Lung (tissue), 11 donors: ENCODE measurements at regions not wholly inside any gene's neighbourhood (a gene's known extent, or its start where the extent isn't known, plus 50 kb on each side); places are given as distances from the start of the nearest gene placed in this dataset.
A peak's percentile ranks its signal among the peaks of the same experiment; 100 is the strongest.

Experiments used
- ATAC-seq: fragments of 200-7000 bp; cut with Tn5 transposase; one replicate; pipeline ENCODE4 v1.9.1; 2020; ENCODE audit warnings: moderate number of reproducible peaks; ENCODE audit not compliant: insufficient read depth, low FRiP score
- DNase-seq, 3 donors: peaks; one replicate each; pipeline ENCODE4 v3.0.0-alpha.2; 2013 to 2017
- H3K27ac ChIP-seq, 2 donors: one replicate each; pipeline ENCODE4 v1.5.1; 2013; ENCODE audit warnings: mild to moderate bottlenecking in 2 of 2, moderate library complexity in 2 of 2, control low read depth in 1 of 2, inconsistent platforms in 1 of 2, low read depth in 1 of 2, low read length in 1 of 2
- H3K27me3 ChIP-seq, 3 donors: one replicate each; pipeline ENCODE4 v1.5.1; 2013; ENCODE audit warnings: low read length in 2 of 3; ENCODE audit not compliant: control insufficient read depth in 3 of 3, insufficient read depth in 3 of 3
- H3K36me3 ChIP-seq, 4 donors: one replicate each; pipeline ENCODE4 v1.5.1; 2013; ENCODE audit warnings: low read length in 4 of 4, mild to moderate bottlenecking in 1 of 4, moderate library complexity in 1 of 4; ENCODE audit not compliant: control insufficient read depth in 4 of 4, insufficient read depth in 4 of 4
- H3K4me1 ChIP-seq, 5 donors: one replicate each; pipeline ENCODE4 v1.5.1; 2013; ENCODE audit warnings: low read length in 5 of 5, mild to moderate bottlenecking in 2 of 5, moderate library complexity in 1 of 5; ENCODE audit not compliant: control insufficient read depth in 5 of 5, insufficient read depth in 5 of 5
- H3K4me3 ChIP-seq: one replicate; pipeline ENCODE4 v1.5.1; 2013; ENCODE audit warnings: mild to moderate bottlenecking, control low read depth, moderate library complexity
- H3K9ac ChIP-seq, 2 donors: one replicate each; pipeline ENCODE4 v1.5.1; 2013; ENCODE audit warnings: low read length in 2 of 2, control low read depth in 1 of 2; ENCODE audit not compliant: insufficient read depth in 1 of 2
- H3K9me3 ChIP-seq, 4 donors: one replicate each; pipeline ENCODE4 v1.5.1; 2013; ENCODE audit warnings: low read length in 3 of 4, mild to moderate bottlenecking in 1 of 4, moderate library complexity in 1 of 4; ENCODE audit not compliant: control insufficient read depth in 4 of 4, insufficient read depth in 3 of 4
- WGBS, 2 donors: extraction: QIAGEN DNeasy Blood & Tissue Kit; methylation state at CpG; one replicate each; pipeline ENCODE4 v1.1.7; 2013; 5-methylcytosine and 5-hydroxymethylcytosine counted together
- TF ChIP-seq, protein P1 (sequence below): IDR thresholded peaks from 2 replicates; pipeline ENCODE4 v1.5.1; 2012; ENCODE audit warnings: mild to moderate bottlenecking; ENCODE audit errors: control extremely low read depth, extremely low read depth
- donor health status: control.
- donor health status: control.
- donor health status: Bipolar disorder and iron deficiency.
- donor health status: healthy.
- donor health status: DM: yes; HTN: yes; CAD: no.

- no peak overlapping the region for H3K4me3 ChIP-seq
- peaks cover 0 to 6% (median under 1%) of the 10 kb centered on the region in 5 donors for H3K4me1 ChIP-seq
- no peaks in the 10 kb centered on the region for H3K27me3 ChIP-seq
- ATAC-seq (no peak), DNase-seq (peak; percentile 15 to 72 (median 23))
- no peaks in the 10 kb centered on the region for H3K9me3 ChIP-seq
- WGBS, 2 donors = 29 to 70% methylated on average over 3 of the region's 3 CpGs
- no peak overlapping the region for H3K9ac ChIP-seq
- peaks cover 0 to 8% (median 1%) of the 10 kb centered on the region in 4 donors for H3K36me3 ChIP-seq
- no peak overlapping the region for H3K27ac ChIP-seq
- TF ChIP-seq, protein P1, sequence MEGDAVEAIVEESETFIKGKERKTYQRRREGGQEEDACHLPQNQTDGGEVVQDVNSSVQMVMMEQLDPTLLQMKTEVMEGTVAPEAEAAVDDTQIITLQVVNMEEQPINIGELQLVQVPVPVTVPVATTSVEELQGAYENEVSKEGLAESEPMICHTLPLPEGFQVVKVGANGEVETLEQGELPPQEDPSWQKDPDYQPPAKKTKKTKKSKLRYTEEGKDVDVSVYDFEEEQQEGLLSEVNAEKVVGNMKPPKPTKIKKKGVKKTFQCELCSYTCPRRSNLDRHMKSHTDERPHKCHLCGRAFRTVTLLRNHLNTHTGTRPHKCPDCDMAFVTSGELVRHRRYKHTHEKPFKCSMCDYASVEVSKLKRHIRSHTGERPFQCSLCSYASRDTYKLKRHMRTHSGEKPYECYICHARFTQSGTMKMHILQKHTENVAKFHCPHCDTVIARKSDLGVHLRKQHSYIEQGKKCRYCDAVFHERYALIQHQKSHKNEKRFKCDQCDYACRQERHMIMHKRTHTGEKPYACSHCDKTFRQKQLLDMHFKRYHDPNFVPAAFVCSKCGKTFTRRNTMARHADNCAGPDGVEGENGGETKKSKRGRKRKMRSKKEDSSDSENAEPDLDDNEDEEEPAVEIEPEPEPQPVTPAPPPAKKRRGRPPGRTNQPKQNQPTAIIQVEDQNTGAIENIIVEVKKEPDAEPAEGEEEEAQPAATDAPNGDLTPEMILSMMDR = no peak
These were observed 81.4 kb upstream of the GRK3 start for GRCh38 chr22:25482868-25483639.

DNA sequence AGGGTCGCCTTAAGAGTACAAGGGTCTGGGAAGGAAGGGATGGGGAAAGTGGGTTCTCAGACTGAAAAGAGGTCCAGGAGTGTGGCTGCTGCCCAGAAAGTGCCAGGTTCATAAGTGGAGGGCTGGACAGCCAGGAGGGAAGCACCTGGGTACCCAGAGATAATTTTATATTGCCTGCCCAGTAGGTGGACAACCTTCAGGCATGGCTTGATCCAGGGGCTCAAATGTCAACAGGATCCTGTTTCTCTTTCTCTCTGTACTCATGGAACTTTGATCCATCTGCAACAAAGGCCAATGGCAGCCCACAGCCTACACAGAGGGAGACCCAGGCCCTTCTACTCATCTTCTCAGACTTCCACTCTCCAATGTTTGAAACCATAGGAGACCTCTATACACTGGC lies 80.5 kb upstream of the GRK3 start:
- ATAC-seq = no peak
- DNase-seq = no peak
- Histone ChIP-seq H3K9ac (no peak overlapping the region), H3K4me3 (no peak overlapping the region), H3K9me3 (no peaks in the 10 kb centered on the region), H3K36me3 (peaks cover 0 to 8% (median 1%) of the 10 kb centered on the region in 4 donors), H3K4me1 (peaks cover 0 to 9% (median 6%) of the 10 kb centered on the region in 5 donors), H3K27ac (no peak overlapping the region), H3K27me3 (no peaks in the 10 kb centered on the region)
- TF ChIP-seq, protein P1 = no peak
- WGBS, 2 donors = 88 to 92% methylated on average over 1 of the region's 1 CpG

- TF ChIP-seq, protein P1 = no peak
- Histone ChIP-seq H3K27me3 (no peaks in the 10 kb centered on the region), H3K9ac (no peak overlapping the region), H3K9me3 (no peaks in the 10 kb centered on the region), H3K36me3 (peaks cover 0 to 8% (median 1%) of the 10 kb centered on the region in 4 donors), H3K4me1 (peaks cover 0 to 9% (median 6%) of the 10 kb centered on the region in 5 donors), H3K4me3 (no peak overlapping the region), H3K27ac (no peak overlapping the region)
- 76 to 87% methylated on average over 3 of the region's 3 CpGs for WGBS, 2 donors
- DNase-seq (no peak), ATAC-seq (no peak)
These were observed 79.8 kb upstream of the GRK3 start for GRCh38 chr22:25484521-25485315.
